IMR-90 (cell line): ENCODE measurements at regions not wholly inside any gene's neighbourhood (a gene's known extent, or its start where the extent isn't known, plus 50 kb on each side); places are given as distances from the start of the nearest gene placed in this dataset.

Source experiments
- ATAC-seq: fragments of 200-7000 bp; cut with Tn5 transposase; 2 replicates; pipeline ENCODE4 v1.9.1; 2020; ENCODE audit warnings: low read depth, mild to moderate bottlenecking, moderate library complexity
- BruUV-seq: library from RNA; stranded (reverse); fragments of 400-500 nt; replicated peaks from 2 replicates; lab custom pipeline; 2021; lab: Mats Ljungman, UMichigan
- CTCF ChIA-PET: fragments of 300-600 bp; formaldehyde crosslinking; extraction: SDS; loops from one replicate; lab custom pipeline; 2021; ENCODE audit warnings: antibody characterized with exemption; lab: Yijun Ruan, JAX
- POLR2A ChIA-PET: fragments of 300-600 bp; sonication (Branson Sonifier 250); formaldehyde crosslinking; loops from one replicate; lab custom pipeline; 2022; ENCODE audit warnings: antibody characterized with exemption; ENCODE audit not compliant: unreplicated experiment; lab: Charles Lee
- DNase-seq: peaks from one replicate; pipeline ENCODE4 v3.0.0; 2013
- H2AFZ ChIP-seq: replicated peaks from 2 replicates; pipeline ENCODE3; 2013; ENCODE audit warnings: low read length, mild to moderate bottlenecking; ENCODE audit not compliant: poor library complexity
- H2AK5ac ChIP-seq: 2 replicates; pipeline ENCODE4 v1.6.1; 2013; ENCODE audit warnings: low read depth, low read length, inconsistent platforms
- H2AK9ac ChIP-seq: replicated peaks from 2 replicates; pipeline ENCODE3; 2013; ENCODE audit warnings: mild to moderate bottlenecking, low read depth, low read length, moderate library complexity; ENCODE audit not compliant: poor library complexity
- H2BK120ac ChIP-seq: 2 replicates; pipeline ENCODE4 v1.6.1; 2013; ENCODE audit warnings: low read depth, low read length, inconsistent platforms
- H2BK15ac ChIP-seq: 3 replicates; pipeline ENCODE4 v1.6.1; 2013; ENCODE audit warnings: low read depth, low read length, inconsistent platforms
- H2BK20ac ChIP-seq: 2 replicates; pipeline ENCODE4 v1.6.1; 2013; ENCODE audit warnings: low read depth, mild to moderate bottlenecking, inconsistent platforms, low read length, moderate library complexity
- H2BK5ac ChIP-seq: 2 replicates; pipeline ENCODE4 v1.6.1; 2013; ENCODE audit warnings: mild to moderate bottlenecking, low read depth, low read length, inconsistent platforms; ENCODE audit not compliant: poor library complexity, severe bottlenecking
- H3K14ac ChIP-seq: replicated peaks from 2 replicates; pipeline ENCODE4 v1.6.1; 2013; ENCODE audit warnings: low read depth, low read length, inconsistent platforms
- H3K18ac ChIP-seq: 2 replicates; pipeline ENCODE4 v1.6.1; 2013; ENCODE audit warnings: low read depth, low read length, control low read depth
- H3K23ac ChIP-seq: 2 replicates; pipeline ENCODE4 v1.6.1; 2013; ENCODE audit warnings: low read depth, low read length, inconsistent platforms
- H3K27ac ChIP-seq: 2 replicates; pipeline ENCODE4 v1.5.1; 2013; ENCODE audit warnings: mild to moderate bottlenecking, control low read depth, low read length; ENCODE audit not compliant: insufficient read depth
- H3K27me3 ChIP-seq: 2 replicates; pipeline ENCODE4 v1.6.1; 2013; ENCODE audit warnings: low read length; ENCODE audit not compliant: control insufficient read depth, insufficient read depth
- H3K36me3 ChIP-seq: 2 replicates; pipeline ENCODE4 v1.6.1; 2013; ENCODE audit warnings: low read length, mixed read lengths; ENCODE audit not compliant: control insufficient read depth, insufficient read depth
- H3K4ac ChIP-seq: 2 replicates; pipeline ENCODE4 v1.6.1; 2013; ENCODE audit warnings: low read depth, low read length, inconsistent platforms
- H3K4me1 ChIP-seq: 2 replicates; pipeline ENCODE4 v1.6.1; 2013; ENCODE audit warnings: low read length, mixed read lengths; ENCODE audit not compliant: control insufficient read depth, insufficient read depth
- H3K4me2 ChIP-seq: 2 replicates; pipeline ENCODE4 v1.6.1; 2013; ENCODE audit warnings: low read depth, mild to moderate bottlenecking, control low read depth, low read length, moderate library complexity
- H3K4me3 ChIP-seq: 2 replicates; pipeline ENCODE4 v1.5.1; 2013; ENCODE audit warnings: low read depth, mild to moderate bottlenecking, control low read depth, low read length, moderate library complexity; ENCODE audit not compliant: insufficient read depth
- H3K56ac ChIP-seq: 2 replicates; pipeline ENCODE4 v1.6.1; 2013; ENCODE audit warnings: low read length, inconsistent platforms; ENCODE audit not compliant: insufficient read depth; ENCODE audit errors: extremely low read depth
- H3K79me1 ChIP-seq, 2 experiments: 2 replicates each; pipeline ENCODE4 v1.6.1; 2013; ENCODE audit warnings: low read length in 2 of 2, inconsistent platforms in 1 of 2, low read depth in 1 of 2
- H3K9ac ChIP-seq: 2 replicates; pipeline ENCODE4 v1.6.1; 2013; ENCODE audit warnings: low read depth, low read length, control low read depth
- H3K9me1 ChIP-seq: 2 replicates; pipeline ENCODE4 v1.6.1; 2013; ENCODE audit warnings: low read length, inconsistent platforms; ENCODE audit not compliant: insufficient read depth
- H3K9me3 ChIP-seq: 2 replicates; pipeline ENCODE4 v1.6.1; 2013; ENCODE audit warnings: low read length; ENCODE audit not compliant: control insufficient read depth, insufficient read depth
- H4K20me1 ChIP-seq: 2 replicates; pipeline ENCODE4 v1.6.1; 2013; ENCODE audit warnings: low read length, inconsistent platforms; ENCODE audit not compliant: insufficient read depth
- H4K5ac ChIP-seq: 2 replicates; pipeline ENCODE4 v1.6.1; 2013; ENCODE audit warnings: mild to moderate bottlenecking, low read depth, low read length, control low read depth
- H4K8ac ChIP-seq, 2 experiments: 2 replicates each; pipeline ENCODE4 v1.6.1; 2013; ENCODE audit warnings: low read depth in 2 of 2, low read length in 2 of 2, control low read depth in 1 of 2, inconsistent platforms in 1 of 2
- H4K91ac ChIP-seq: 2 replicates; pipeline ENCODE4 v1.6.1; 2013; ENCODE audit warnings: low read depth, low read length, inconsistent platforms; ENCODE audit not compliant: insufficient read depth
- BHLHE40 ChIP-seq: fragments of 150-350 bp; IDR thresholded peaks from 2 replicates; pipeline ENCODE4 v1.6.1; 2016; ENCODE audit warnings: mild to moderate bottlenecking, low read depth, low read length
- CEBPB ChIP-seq: IDR thresholded peaks from 2 replicates; pipeline ENCODE4 v1.6.1; 2012; ENCODE audit warnings: low read depth, low read length, improper control_type of control experiment
- CHD1 ChIP-seq: IDR thresholded peaks from 2 replicates; pipeline ENCODE4 v1.6.1; 2012; ENCODE audit warnings: low read depth, low read length, improper control_type of control experiment
- CTCF ChIP-seq: conservative IDR thresholded peaks from 2 replicates; pipeline ENCODE4 v1.5.1; 2012; ENCODE audit warnings: mild to moderate bottlenecking, low read depth, low read length, improper control_type of control experiment
- ELK1 ChIP-seq: fragments of 150-350 bp; IDR thresholded peaks from 2 replicates; pipeline ENCODE4 v1.6.1; 2016; ENCODE audit warnings: low read depth, mild to moderate bottlenecking, low read length, moderate library complexity, borderline replicate concordance
- FOS ChIP-seq: fragments of 150-350 bp; IDR thresholded peaks from 2 replicates; pipeline ENCODE4 v1.6.1; 2016; ENCODE audit warnings: low read depth, low read length
- MAFK ChIP-seq: IDR thresholded peaks from 2 replicates; pipeline ENCODE4 v1.6.1; 2012; ENCODE audit warnings: low read depth, low read length, improper control_type of control experiment
- MAZ ChIP-seq: IDR thresholded peaks from 2 replicates; pipeline ENCODE4 v1.6.1; 2012; ENCODE audit warnings: low read depth, mild to moderate bottlenecking, low read length, improper control_type of control experiment, moderate library complexity, borderline replicate concordance
- MXI1 ChIP-seq: IDR thresholded peaks from 2 replicates; pipeline ENCODE4 v1.6.1; 2012; ENCODE audit warnings: low read depth, mild to moderate bottlenecking, low read length, moderate library complexity, borderline replicate concordance
- NFE2L2 ChIP-seq: fragments of 150-350 bp; IDR thresholded peaks from 2 replicates; pipeline ENCODE4 v1.6.1; 2016; ENCODE audit warnings: low read depth, mild to moderate bottlenecking, low read length
- POLR2A ChIP-seq: IDR thresholded peaks from 2 replicates; pipeline ENCODE4 v1.6.1; 2012; ENCODE audit warnings: mild to moderate bottlenecking, low read depth, low read length
- RAD21 ChIP-seq: IDR thresholded peaks from 2 replicates; pipeline ENCODE4 v1.6.1; 2012; ENCODE audit warnings: low read length, improper control_type of control experiment
- RCOR1 ChIP-seq: IDR thresholded peaks from 2 replicates; pipeline ENCODE4 v1.6.1; 2012; ENCODE audit warnings: mild to moderate bottlenecking, low read length, improper control_type of control experiment; ENCODE audit not compliant: insufficient replicate concordance
- RFX5 ChIP-seq: IDR thresholded peaks from 2 replicates; pipeline ENCODE4 v1.8.0; 2012; ENCODE audit warnings: low read depth, mild to moderate bottlenecking, low read length, moderate library complexity
- SMC3 ChIP-seq: fragments of 150-350 bp; IDR thresholded peaks from 2 replicates; pipeline ENCODE4 v1.6.1; 2016; ENCODE audit warnings: low read depth, mild to moderate bottlenecking, antibody characterized with exemption, low read length, moderate library complexity
- USF2 ChIP-seq: fragments of 150-350 bp; IDR thresholded peaks from 2 replicates; pipeline ENCODE4 v1.6.1; 2017; ENCODE audit warnings: mild to moderate bottlenecking, antibody characterized with exemption, low read length, low read depth
- WGBS, 2 experiments: methylation state at CpG; one replicate each; pipeline versions ENCODE4 v1.1.5 to v1.1.7; 2013; ENCODE audit warnings: missing lambda C conversion rate in 2 of 2; ENCODE audit not compliant: insufficient read length in 1 of 2; ENCODE audit errors: extremely low coverage in 2 of 2; 5-methylcytosine and 5-hydroxymethylcytosine counted together
- dilution Hi-C: fragments of 300-500 bp; cut with HindIII; formaldehyde crosslinking; loops from one replicate; pipeline ENCODE4 v1.14.3; 2018; ENCODE audit warnings: low sequenced_read_pairs; ENCODE audit not compliant: unreplicated experiment
- in situ Hi-C: fragments of 300-500 bp; cut with MboI; formaldehyde crosslinking; loops from 3 replicates; pipeline ENCODE4 v1.14.3; 2019; ENCODE audit warnings: low sequenced_read_pairs, inconsistent platforms, mixed read lengths
- intact Hi-C: fragments of 100-400 bp; cut with micrococcal nuclease; formaldehyde crosslinking; loops from 2 replicates; pipeline ENCODE4 v1.10.0; 2022

- Histone ChIP-seq H3K18ac (no peak overlapping the region), H2AK9ac (no peak overlapping the region), H3K4ac (no peak overlapping the region), H3K4me2 (no peak overlapping the region), H2BK20ac (no peak overlapping the region), H3K36me3 (no peaks in the 10 kb centered on the region), H3K79me1 (no peaks in the 10 kb centered on the region), H2BK15ac (no peak overlapping the region), H3K9me1 (no peaks in the 10 kb centered on the region), H4K91ac (no peak overlapping the region), H2BK5ac (no peak overlapping the region), H3K23ac (no peak overlapping the region), H3K4me3 (no peak overlapping the region), H2BK120ac (no peak overlapping the region), H3K9ac (no peak overlapping the region), H3K9me3 (peaks cover 9% of the 10 kb centered on the region; the same call in 1 of the 2 replicates), H3K27ac (no peak overlapping the region), H2AFZ (no peak overlapping the region), H4K5ac (no peak overlapping the region), H2AK5ac (no peak overlapping the region), H4K8ac (no peak overlapping the region), H3K14ac (no peak overlapping the region), H3K56ac (no peak overlapping the region), H3K4me1 (no peaks in the 10 kb centered on the region), H3K27me3 (no peaks in the 10 kb centered on the region), H4K20me1 (no peaks in the 10 kb centered on the region)
- ATAC-seq = no peak
- no TSS peak for BruUV-seq
- no peak for DNase-seq
- in situ Hi-C loops (no loop called here), dilution Hi-C loops (no loop called here), intact Hi-C loops (no loop called here)
- 100% methylated on average over 1 of the region's 2 CpGs; no CpG with 5 or more reads in 1 of the 2 experiments for WGBS, 2 experiments
- ChIA-PET POLR2A (no interaction called here), CTCF (no interaction called here)
- TF ChIP-seq RFX5 (no peak), FOS (no peak), POLR2A (no peak), RAD21 (no peak), NFE2L2 (no peak), MXI1 (no peak), BHLHE40 (no peak), ELK1 (no peak), CHD1 (no peak), RCOR1 (no peak), CEBPB (no peak), MAZ (no peak), USF2 (no peak), CTCF (no peak), MAFK (no peak), SMC3 (no peak)
These were observed 2189.6 kb downstream of the PCDH7 start for GRCh38 chr4:32909736-32910135.
